ENCODE measurements at regions not wholly inside any gene's neighbourhood (a gene's known extent, or its start where the extent isn't known, plus 50 kb on each side); places are given as distances from the start of the nearest gene placed in this dataset.
"Not testable (repeated sequence)": the region's sequence is repeated elsewhere in the genome, so short reads cannot be mapped to it uniquely, and the experiment has no call there.

DNA sequence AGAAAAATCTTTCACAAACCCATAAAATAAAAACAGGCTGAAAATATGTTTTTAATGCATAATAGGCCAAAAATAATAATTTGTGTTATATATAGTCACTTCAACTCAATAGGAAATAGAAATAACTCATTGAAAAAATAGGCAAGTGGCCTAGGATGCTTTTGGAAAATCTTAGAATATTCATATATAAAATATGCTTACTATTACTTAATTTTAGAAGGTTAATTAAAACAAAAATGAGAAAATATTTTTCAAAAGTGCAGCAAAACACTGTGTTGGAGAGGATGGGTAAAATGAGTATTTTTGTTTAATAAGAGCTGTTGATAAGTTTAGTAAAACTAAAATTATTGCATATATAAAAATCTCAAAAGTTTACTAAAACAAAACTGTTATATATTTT, 308.0 kb upstream of the ATXN7L3B start:
- Mint-ChIP-seq H3K27ac (no peak overlapping the region), H3K36me3 (no peaks in the 10 kb centered on the region), H3K27me3 (ENCODE audit: low read depth in 3 of 3) (no peaks in the 10 kb centered on the region), H3K9me3 (peaks cover 0 to 3% (median 0%) of the 10 kb centered on the region in 6 donors), H3K4me1 (no peaks in the 10 kb centered on the region), H3K4me3 (no peak overlapping the region)
- DNase-seq = no peak

DNA sequence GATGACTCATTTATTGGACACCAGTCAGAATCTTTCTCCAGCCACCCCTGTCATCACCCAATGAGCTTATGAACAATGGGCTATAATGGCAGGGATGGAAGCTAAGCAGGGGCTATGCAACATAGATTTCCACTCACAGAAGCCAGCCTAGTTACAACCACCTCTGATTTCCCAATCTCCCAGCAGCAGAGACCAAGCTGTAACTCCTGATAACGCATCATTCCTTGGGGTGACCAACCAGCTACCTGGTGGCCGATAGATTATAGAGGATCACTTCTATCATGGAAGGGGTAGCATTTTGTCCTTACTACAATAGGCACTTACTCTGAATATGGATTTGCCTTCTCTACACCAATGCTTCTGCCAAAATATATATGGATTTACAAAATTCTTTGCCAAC, 302.3 kb upstream of the ATXN7L3B start:
- DNase-seq = no peak
- Mint-ChIP-seq H3K4me3 (no peak overlapping the region), H3K27ac (no peak overlapping the region), H3K4me1 (no peaks in the 10 kb centered on the region), H3K36me3 (no peaks in the 10 kb centered on the region), H3K27me3 (ENCODE audit: low read depth in 3 of 3) (peaks cover 0 to 2% (median 0%) of the 10 kb centered on the region in 3 donors), H3K9me3 (peaks cover 0 to 19% (median 5%) of the 10 kb centered on the region in 6 donors)

DNA sequence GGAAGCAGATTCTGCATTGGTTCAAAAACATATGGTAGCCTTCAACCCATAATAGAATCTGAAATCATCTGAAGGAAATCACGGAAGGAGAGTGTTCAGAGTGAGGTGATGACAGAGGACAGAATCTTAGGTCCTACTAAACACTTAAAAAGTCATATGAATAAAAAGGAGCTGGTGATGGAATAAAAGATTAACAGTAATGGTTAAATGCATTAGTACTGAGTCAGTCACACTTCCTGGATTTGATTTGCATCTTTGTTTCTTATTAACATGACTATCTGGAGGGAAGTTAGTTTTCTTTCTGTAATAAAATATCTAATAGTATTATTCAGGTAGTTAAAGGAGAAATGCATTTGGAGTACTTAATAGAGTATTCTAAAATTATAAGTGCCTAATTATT, 296.3 kb upstream of the ATXN7L3B start:
- DNase-seq = no peak
- H3K4me3 Mint-ChIP-seq = no peak overlapping the region
- no peaks in the 10 kb centered on the region for H3K4me1 Mint-ChIP-seq
- no peak overlapping the region for H3K27ac Mint-ChIP-seq
- no peaks in the 10 kb centered on the region for H3K36me3 Mint-ChIP-seq
- H3K9me3 Mint-ChIP-seq = peaks cover 0 to 14% (median 5%) of the 10 kb centered on the region in 6 donors
- H3K27me3 Mint-ChIP-seq (ENCODE audit: low read depth in 3 of 3) = peaks cover 0 to 2% (median 0%) of the 10 kb centered on the region in 3 donors

DNA sequence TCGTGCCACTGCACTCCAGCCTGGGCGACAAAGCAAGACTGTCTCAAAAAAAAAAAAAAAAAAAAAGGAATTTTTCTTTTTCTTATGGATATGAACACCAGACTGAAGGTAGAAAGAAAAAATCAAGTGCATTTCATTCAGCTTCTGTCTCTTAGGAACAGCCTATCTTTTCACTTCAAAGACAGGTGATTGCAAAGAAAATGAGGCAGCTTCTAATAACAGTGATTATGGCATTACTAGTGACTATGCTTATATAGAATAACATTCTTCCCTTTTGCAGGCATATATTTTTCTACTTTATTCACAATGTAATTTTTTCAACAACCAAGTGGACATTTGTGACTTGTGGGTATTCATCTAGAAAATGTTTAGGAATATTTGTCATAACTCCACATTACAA, 295.5 kb upstream of the ATXN7L3B start:
- Mint-ChIP-seq H3K27me3 (ENCODE audit: low read depth in 3 of 3) (peaks cover 0 to 2% (median 0%) of the 10 kb centered on the region in 3 donors), H3K36me3 (no peaks in the 10 kb centered on the region), H3K9me3 (peaks cover 0 to 14% (median 5%) of the 10 kb centered on the region in 6 donors), H3K4me3 (no peak overlapping the region), H3K4me1 (no peaks in the 10 kb centered on the region), H3K27ac (no peak overlapping the region)
- no peak for DNase-seq

DNA sequence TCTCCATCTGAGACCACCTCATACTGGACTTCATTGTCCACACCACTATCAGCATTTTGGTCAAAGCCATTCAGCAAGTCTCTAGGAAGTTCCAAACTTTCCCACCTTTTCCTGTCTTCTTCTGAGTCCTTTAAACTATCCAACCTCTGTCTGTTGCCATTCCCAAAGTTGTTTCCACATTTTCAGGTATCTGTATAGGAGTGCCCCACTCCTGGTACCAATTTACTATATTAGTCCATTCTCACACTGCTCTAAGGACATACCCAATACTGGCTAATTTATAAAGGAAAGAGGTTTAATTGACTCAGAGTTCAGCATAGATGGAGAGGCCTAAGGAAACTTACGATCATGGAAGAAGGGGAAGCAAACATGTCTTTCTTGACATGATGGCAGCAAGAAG, 292.2 kb upstream of the ATXN7L3B start:
- no peak for DNase-seq
- no peaks in the 10 kb centered on the region for H3K4me1 Mint-ChIP-seq
- H3K36me3 Mint-ChIP-seq = no peaks in the 10 kb centered on the region
- no peak overlapping the region for H3K4me3 Mint-ChIP-seq
- H3K27ac Mint-ChIP-seq = no peak overlapping the region
- no peaks in the 10 kb centered on the region for H3K27me3 Mint-ChIP-seq (ENCODE audit: low read depth in 3 of 3)
- peaks cover 0 to 1% (median 0%) of the 10 kb centered on the region in 6 donors for H3K9me3 Mint-ChIP-seq

DNA sequence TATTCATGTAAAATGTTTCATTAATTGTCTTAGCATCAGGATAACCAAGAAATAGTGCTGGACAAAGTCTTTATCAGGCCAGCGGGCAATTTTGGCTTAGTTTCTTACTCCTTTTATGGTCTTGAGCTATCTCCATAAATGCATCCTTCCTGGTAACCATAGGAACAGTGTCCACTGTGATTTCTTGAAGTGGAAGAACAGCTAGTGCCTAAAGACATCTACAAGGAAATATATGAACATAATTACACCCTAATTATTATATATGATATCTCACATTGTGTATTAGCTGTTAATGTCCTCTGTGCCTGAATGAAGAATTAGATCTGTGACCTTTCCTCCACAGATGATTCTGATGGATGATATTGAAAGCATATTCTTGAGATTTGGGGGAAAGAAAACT, 286.7 kb upstream of the ATXN7L3B start:
- DNase-seq = no peak
- no peak overlapping the region for H3K4me3 Mint-ChIP-seq
- peaks cover 0 to 9% (median 2%) of the 10 kb centered on the region in 6 donors for H3K9me3 Mint-ChIP-seq
- H3K4me1 Mint-ChIP-seq = no peaks in the 10 kb centered on the region
- H3K36me3 Mint-ChIP-seq = no peaks in the 10 kb centered on the region
- H3K27ac Mint-ChIP-seq = no peak overlapping the region
- peaks cover 0 to 2% (median 2%) of the 10 kb centered on the region in 3 donors for H3K27me3 Mint-ChIP-seq (ENCODE audit: low read depth in 3 of 3)

DNA sequence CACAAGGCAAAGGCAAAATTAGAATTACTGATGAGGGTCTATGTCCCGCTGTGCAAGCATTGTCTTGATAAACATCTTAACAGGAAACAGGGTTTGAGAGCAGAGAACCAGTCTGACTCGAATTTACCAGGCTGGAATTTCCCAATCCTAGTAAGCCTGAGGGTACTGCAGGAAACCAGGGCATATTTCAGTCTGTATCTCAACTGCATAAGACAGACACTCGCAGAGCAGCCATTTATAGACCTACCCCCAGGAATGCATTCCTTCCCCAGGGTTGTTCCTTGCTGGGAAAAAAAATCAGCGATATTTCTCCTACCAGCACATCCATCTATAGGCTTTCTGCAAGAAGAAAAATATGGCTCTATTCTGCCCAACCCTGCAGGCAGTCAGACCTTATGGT, 283.8 kb upstream of the ATXN7L3B start:
- not testable (repeated sequence) for H3K4me1 Mint-ChIP-seq; H3K4me3 Mint-ChIP-seq; H3K27me3 Mint-ChIP-seq (ENCODE audit: low read depth in 3 of 3); DNase-seq; H3K27ac Mint-ChIP-seq; H3K36me3 Mint-ChIP-seq; H3K9me3 Mint-ChIP-seq

DNA sequence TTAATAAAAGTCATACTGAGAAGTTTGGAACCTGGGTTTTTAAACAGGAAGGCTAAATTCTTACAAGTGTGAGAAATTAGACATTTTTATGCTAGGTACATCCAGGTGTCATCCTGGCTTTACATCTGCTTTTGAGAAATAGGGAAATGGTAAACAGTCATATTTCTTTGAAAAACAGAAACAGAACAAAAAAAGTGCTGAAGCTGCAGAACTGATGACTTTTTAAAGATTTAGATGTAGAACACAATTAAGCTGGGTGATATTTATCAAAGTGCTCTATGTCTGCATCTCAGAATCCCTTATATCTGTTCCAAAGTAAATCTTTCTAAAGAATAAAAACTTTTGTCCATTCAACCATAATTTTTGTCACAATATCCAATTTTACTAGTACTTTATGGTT, 282.9 kb upstream of the ATXN7L3B start:
- H3K36me3 Mint-ChIP-seq = no peaks in the 10 kb centered on the region
- H3K27me3 Mint-ChIP-seq (ENCODE audit: low read depth in 3 of 3) = peaks cover 0 to 3% (median 2%) of the 10 kb centered on the region in 3 donors
- H3K4me3 Mint-ChIP-seq = no peak overlapping the region
- DNase-seq = no peak
- H3K4me1 Mint-ChIP-seq = no peaks in the 10 kb centered on the region
- H3K9me3 Mint-ChIP-seq = peaks cover 0 to 9% (median 5%) of the 10 kb centered on the region in 6 donors
- H3K27ac Mint-ChIP-seq = no peak overlapping the region

DNA sequence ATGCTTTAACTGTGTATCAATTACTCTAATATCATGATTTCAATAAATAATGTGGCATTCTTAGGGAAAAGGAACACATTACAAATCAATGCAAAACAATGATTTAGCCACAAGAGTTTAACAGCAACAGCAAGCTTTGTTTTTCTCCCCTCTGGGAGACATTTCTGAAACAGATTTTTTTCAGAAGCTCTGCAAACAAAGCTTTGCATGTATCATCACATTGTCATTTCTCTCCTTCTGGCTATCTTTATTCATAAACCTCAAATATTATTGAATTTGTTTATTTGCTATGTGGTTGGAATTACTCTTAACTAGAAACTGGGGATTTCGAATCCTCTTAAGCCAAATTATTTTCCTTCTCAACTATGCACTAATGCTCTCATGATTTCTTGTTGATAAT, 278.4 kb upstream of the ATXN7L3B start:
- Mint-ChIP-seq H3K27ac (no peak overlapping the region), H3K27me3 (ENCODE audit: low read depth in 3 of 3) (peaks cover 0 to 2% (median 0%) of the 10 kb centered on the region in 3 donors), H3K36me3 (no peaks in the 10 kb centered on the region), H3K9me3 (peaks cover 0 to 5% (median 0%) of the 10 kb centered on the region in 6 donors), H3K4me1 (no peaks in the 10 kb centered on the region), H3K4me3 (no peak overlapping the region)
- DNase-seq = no peak

DNA sequence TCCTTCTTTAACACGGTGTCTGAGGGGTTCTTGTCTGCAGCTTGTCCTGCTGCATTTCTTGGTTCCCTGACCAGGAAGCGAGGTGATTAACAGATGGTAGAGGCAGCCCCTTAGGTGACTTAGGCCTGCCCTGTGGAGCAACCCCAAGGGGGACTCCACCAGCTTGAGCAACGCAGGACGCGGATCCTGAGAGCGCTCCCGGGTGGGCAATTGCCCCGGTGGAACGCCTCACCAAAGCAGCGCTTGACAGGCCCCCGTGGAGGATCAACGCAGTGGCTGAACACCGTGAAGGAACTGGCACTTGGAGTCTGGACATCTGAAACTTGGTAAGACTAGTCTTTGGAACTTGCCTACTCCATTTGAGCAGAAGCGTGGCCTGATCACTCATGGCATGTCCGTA, 272.9 kb upstream of the ATXN7L3B start:
- Mint-ChIP-seq H3K4me3 (no peak overlapping the region), H3K27me3 (ENCODE audit: low read depth in 3 of 3) (no peaks in the 10 kb centered on the region), H3K27ac (no peak overlapping the region), H3K9me3 (peaks cover 0 to 4% (median 0%) of the 10 kb centered on the region in 6 donors), H3K4me1 (no peaks in the 10 kb centered on the region), H3K36me3 (no peaks in the 10 kb centered on the region)
- DNase-seq = no peak

DNA sequence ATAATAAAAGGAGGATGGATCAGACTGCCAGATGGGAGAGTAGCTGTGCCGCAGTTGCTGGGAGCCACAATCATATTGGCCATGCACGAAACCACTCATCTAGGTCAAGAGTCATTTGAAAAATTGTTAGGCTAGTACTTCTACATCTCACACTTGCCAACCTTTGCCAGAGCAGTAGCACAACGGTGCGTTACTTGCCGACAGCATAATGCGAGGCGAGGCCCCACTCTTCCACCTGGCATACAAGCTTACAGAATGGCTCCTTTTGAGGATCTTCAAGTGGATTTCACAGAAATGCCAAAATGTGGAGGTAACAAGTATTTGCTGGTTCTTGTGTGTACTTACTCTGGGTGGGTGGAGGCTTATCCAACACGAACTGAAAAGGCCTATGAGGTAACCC, 268.3 kb upstream of the ATXN7L3B start:
- H3K4me3 Mint-ChIP-seq; H3K4me1 Mint-ChIP-seq; H3K9me3 Mint-ChIP-seq; H3K27ac Mint-ChIP-seq; H3K36me3 Mint-ChIP-seq; H3K27me3 Mint-ChIP-seq (ENCODE audit: low read depth in 3 of 3); DNase-seq: not testable (repeated sequence)

DNA sequence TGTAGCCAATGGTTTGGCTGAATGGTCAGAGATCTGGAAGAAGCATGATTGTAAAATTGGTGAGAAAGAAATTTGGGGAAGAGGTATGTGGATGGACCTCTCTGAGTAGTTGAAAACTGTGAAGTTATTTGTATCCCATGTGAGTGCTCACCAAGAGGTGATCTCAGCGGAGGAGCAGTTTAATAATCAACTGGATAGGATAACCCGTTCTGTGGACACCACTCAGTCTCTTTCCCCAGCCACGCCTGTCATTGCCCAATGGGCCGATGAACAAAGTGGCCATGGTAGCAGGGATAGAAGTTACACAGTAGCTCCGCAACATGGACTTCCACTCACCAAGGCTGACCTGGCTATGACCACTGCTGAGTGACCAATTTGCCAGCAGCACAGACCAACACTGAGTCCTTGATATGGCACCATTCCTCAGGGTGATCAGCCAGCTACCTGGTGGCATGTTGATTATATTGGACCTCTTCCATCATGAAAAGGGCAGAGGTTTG, 257.4 kb upstream of the ATXN7L3B start:
- Mint-ChIP-seq H3K9me3 (peaks cover 0 to 5% (median under 1%) of the 10 kb centered on the region in 6 donors), H3K4me3 (no peak overlapping the region), H3K27me3 (ENCODE audit: low read depth in 3 of 3) (peaks cover 0 to 5% (median 0%) of the 10 kb centered on the region in 3 donors), H3K36me3 (no peaks in the 10 kb centered on the region), H3K27ac (no peak overlapping the region), H3K4me1 (no peaks in the 10 kb centered on the region)
- no peak for DNase-seq

DNA sequence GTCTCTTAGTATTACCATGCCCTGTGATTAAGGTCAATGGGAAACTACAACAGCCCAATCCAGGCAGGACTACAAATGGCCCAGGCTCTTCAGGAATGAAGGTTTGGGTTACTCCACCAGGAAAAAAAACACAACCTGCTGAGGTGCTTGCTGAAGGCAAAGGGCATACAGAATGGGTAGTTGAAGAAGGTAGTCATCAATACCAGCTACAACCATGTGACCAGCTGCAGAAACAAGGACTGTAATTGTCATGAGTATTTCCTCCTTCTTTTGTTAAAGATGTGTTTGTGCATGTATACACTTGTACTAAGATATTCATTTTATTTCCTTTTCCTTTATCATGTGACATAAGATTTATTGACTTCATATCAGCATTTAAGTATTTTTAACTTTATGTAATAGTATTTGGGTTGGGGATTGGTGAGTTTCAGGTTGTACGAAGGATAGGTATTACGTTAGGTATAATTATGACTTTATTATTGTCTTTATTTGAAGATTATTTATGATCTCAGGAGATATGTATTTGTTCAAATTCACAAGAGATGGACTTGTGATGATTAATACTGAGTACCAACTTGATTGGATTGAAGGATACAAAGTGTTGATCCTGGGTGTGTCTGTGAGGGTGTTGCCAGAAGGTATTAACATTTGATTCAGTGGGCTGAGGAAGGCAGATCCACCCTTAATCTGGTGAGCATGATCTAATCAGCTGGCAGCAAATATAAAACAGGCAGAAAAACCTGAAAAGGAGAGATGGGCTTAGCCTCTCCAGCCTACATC, 256.0 kb upstream of the ATXN7L3B start:
- DNase-seq; H3K4me1 Mint-ChIP-seq; H3K9me3 Mint-ChIP-seq; H3K36me3 Mint-ChIP-seq; H3K27me3 Mint-ChIP-seq (ENCODE audit: low read depth in 3 of 3); H3K27ac Mint-ChIP-seq; H3K4me3 Mint-ChIP-seq: not testable (repeated sequence)

DNA sequence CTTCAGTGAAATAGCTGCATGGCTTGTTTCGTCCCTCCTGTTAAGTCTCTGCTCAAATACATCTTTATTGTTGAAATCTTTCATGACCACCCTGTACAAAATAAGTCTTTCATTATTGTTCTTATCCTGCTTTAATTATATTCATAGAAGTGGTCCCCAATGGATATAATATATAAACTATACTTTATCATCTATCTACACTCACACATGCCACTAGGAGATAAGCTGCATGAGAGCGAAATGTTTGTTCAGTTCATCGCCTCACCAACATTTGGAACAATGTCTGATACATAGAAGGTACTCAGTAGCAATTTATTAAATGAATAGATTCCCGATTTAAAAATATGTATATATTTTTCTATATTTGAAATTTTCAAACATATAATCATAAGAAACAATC, 254.0 kb upstream of the ATXN7L3B start:
- Mint-ChIP-seq H3K4me3 (no peak overlapping the region), H3K4me1 (no peaks in the 10 kb centered on the region), H3K9me3 (peaks cover 0 to 2% (median 0%) of the 10 kb centered on the region in 6 donors), H3K36me3 (no peaks in the 10 kb centered on the region), H3K27ac (no peak overlapping the region), H3K27me3 (ENCODE audit: low read depth in 3 of 3) (peaks cover 0 to 3% (median 0%) of the 10 kb centered on the region in 3 donors)
- no peak for DNase-seq

DNA sequence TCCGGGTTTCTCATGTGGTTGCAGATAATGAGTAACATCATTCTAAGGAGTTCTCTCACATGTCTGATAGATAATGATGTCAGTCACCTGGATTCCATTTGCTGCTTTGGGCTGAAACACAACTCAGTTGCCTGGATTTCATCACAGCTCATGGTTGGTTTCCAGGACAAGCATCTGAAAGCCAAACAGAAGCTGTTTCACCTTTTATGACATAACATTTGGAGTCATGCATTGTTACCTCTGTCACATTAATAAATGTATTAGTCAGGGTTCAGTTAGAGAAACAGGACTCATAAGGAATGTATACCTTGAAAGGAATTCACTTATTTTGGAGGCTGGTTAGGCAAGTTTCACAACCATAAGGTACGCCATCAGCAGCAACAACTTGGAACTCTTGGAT, 251.9 kb upstream of the ATXN7L3B start:
- Mint-ChIP-seq H3K27ac (no peak overlapping the region), H3K9me3 (peaks cover 0 to 2% (median 0%) of the 10 kb centered on the region in 6 donors), H3K4me3 (no peak overlapping the region), H3K36me3 (no peaks in the 10 kb centered on the region), H3K4me1 (no peaks in the 10 kb centered on the region), H3K27me3 (ENCODE audit: low read depth in 3 of 3) (peaks cover 0 to 3% (median 0%) of the 10 kb centered on the region in 3 donors)
- no peak for DNase-seq
